ENCODE measurements at regions not wholly inside any gene's neighbourhood (a gene's known extent, or its start where the extent isn't known, plus 50 kb on each side); places are given as distances from the start of the nearest gene placed in this dataset.
"Not testable (repeated sequence)": the region's sequence is repeated elsewhere in the genome, so short reads cannot be mapped to it uniquely, and the experiment has no call there.

GRCh38 chr1:149635290-149635899 is 51.7 kb downstream of the PPIAL4C start:
- DNase-seq, result peak in 1 of 2 experiments; percentile 6

DNA sequence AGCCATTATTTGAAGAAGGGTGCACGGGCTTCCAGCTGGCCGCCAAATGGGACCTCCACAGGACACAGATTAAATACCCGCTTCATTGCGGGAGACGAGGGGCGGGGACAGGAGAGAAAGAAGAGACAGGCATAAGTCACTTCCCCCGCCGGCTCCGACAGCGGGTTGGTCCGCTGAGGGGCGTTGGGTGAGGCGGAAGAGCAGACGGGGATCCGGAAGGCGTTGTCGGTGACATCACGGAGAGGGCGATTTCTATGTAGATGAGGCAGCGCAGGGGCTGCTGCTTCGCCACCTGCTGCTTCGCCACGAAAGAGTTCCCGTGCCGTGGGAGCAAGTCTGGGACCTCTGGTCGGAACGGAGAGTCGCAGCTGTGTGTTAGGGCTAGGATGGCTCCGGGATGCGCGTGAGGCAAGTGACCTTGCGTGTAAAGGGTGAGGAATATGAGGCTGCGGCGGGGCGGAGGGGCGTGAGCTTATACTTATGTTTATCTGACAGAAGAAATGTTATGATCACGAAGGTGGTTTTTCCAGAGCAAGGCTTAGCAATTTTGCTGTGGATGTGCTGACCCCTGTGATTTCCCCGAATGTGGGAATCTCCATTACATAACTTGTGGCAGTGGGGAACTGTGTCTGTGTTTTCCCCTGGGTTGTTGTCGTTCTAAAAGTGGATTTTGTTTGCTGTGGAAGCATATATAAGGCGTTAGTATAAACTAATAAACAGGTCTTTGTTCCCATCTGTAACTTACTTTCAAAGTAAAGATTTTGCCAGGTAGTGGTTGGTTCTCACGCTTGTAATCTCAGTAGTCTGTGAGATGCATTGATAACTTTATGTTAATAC is 52.9 kb downstream of the PPIAL4C start:
- DNase-seq, result peak; percentile 81 to 92

GRCh38 chr1:149638481-149638880 is 54.8 kb downstream of the PPIAL4C start:
- not testable (repeated sequence) for DNase-seq

DNA sequence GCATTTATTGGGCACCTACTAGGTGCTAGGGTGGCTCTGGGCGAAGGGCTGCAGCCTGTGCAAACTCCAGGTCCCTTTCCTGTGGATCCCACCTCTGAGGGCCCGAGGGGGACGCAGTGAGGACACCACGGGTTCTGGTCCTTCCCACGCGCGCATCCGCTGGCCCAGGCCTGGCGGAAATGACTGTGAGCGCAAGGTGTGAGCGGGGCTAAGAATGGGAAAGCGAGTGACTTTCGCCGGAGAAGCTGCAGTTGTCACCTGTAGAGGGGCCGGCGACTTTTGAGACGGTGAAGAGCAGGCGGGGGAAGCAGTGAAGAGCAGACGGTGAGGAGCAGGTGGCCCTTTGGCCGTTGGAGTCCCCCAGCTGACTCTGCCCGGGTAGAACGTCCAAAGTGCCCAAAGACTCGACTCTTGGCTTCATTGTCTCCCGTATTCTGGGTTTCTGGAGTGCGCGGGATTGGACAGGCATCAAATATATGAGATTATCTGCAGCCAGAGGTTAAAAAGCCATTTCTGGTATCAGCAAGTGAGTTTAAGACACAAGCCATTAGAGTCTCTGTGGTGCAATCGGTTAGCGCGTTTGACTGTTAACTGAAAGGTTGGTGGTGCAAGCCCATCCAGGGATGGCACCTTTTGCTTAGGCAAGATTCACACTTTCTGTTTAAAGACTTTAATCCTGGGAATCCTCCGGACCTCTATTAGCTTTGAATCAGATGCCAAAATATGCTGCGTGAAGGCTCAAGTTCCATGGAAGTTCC is 55.4 kb downstream of the PPIAL4C start:
- not testable (repeated sequence) for DNase-seq

DNA sequence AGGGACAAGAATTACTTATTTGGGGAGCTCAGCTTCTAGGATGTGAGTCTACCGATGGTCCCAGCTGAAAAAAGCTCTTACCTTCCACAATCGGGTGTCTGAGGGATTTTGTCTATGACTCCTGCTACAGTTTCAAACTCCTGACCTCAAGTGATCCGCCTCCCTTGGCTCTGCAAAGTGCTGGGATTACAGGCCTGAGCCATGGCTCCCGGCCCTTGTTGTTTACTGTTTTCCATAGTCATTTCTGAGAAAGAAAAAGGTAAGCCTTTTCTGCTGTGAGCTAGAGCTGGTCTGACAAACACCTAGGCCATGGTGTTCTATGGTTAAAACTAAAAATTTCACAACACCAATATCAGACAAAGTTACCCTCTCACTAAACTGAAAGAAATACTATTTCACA is 57.5 kb downstream of the PPIAL4C start:
- DNase-seq, result not testable (repeated sequence)

DNA sequence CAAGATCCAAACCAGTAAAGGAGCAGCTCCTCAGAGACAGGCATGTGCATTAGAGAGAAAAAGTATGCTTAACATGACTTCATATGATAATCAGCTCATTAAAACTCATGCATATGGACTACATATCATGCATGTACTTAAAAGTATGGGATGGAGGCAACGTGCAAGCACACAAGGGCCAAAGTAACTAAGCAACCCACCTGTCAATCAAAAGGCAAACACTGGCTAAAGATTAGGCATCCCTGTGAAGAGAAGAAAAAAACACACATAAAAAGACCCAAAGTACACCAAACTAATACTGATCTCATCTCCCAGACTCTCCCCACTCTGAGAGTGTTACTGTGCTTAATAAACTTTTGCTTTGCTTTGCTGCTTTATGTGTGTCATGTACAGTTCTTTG is 61.2 kb downstream of the PPIAL4C start:
- not testable (repeated sequence) for DNase-seq

DNA sequence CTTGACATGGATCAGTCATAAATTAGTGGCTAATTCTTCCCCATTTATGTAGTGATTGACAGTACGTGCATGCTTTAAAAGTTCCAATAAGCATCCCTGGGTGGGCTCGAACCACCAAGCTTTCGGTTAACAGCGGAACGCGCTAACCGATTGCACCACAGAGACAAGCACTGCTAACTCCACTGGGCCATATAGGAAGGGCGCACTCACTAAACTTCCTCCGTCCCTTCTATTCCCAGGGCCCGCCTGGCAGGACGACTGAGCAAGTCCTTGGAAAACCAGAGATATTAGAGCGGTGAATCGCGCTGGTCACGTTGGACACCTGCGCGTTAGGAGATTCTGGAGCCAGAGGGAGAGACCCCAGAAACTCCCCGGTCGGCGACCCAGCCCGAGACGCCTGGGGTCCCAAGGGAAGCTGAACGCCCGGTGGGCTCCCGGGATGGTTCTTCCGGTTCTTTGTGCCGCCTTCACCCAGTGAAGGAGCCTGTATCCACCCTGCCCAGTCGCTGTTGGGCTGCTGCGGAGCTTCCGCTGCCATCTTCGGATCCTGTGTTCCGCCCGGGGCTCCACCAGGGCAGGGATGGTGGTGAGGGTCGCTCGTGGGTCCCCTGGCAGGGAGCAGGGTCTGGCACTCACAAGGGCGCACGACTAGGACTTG is 62.8 kb downstream of the PPIAL4C start:
- not testable (repeated sequence) for DNase-seq

DNA sequence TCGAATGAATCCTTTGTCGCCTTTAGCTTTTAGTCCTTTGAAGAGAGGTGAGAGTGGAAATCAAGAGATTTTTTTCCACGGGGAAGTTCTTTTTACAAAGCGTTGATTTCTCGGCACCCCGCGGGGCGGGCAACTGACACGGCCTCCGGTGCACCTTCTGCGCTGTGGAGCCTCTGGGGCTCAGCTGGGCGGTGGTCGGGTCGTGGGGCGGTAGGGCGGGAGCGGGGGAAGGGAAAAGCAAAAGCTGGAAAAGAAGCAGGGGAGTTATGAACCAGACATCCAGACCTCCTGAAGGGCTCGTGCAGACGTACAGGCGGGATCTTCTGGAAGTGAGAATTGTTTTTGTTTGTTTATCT is 63.3 kb downstream of the PPIAL4C start:
- DNase-seq, result not testable (repeated sequence)

- not testable (repeated sequence) for DNase-seq
These were observed 74.1 kb downstream of the PPIAL4C start for GRCh38 chr1:149657750-149658149.

GRCh38 chr1:149658175-149658574 is 74.5 kb downstream of the PPIAL4C start:
- not testable (repeated sequence) for DNase-seq

DNA sequence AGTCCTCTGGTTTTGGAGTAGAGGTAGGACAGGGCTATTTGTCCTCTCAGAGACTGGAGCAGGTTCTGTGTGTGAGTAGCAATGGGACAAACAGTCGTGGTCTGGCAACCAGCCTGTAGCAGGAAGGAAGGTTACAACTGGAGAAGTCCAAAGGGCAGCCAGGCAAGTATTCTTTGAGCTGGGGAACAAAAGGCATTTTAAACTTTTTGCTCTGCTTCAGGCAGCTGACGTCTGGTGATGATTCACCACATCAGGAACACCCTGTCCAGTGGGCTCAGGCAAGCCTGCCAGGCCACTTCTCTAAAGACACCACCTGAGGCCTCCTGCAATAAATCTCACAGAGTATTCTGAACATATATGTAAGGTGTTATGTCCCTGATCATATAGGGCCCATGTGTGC is 81.0 kb downstream of the PPIAL4C start:
- DNase-seq, result not testable (repeated sequence)

DNA sequence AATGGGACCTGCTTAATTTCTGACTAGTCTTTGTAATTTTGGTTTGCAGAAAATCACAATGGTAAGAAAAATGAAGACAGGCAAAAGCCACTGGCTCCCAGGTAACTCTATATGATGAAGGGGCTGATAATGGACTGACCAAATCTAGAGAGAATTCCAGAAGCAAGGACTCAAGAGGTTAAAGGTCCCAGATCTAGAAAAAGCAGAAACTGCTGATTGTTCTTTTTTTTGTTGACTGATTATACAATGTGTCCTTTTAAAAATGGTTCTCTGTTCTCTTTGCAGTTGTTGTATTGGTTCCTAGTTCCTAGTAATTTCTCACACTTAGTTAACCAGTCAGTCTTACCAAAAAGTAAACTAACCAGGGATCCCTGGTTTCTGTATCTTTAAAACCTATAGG is 81.4 kb downstream of the PPIAL4C start:
- not testable (repeated sequence) for DNase-seq

DNA sequence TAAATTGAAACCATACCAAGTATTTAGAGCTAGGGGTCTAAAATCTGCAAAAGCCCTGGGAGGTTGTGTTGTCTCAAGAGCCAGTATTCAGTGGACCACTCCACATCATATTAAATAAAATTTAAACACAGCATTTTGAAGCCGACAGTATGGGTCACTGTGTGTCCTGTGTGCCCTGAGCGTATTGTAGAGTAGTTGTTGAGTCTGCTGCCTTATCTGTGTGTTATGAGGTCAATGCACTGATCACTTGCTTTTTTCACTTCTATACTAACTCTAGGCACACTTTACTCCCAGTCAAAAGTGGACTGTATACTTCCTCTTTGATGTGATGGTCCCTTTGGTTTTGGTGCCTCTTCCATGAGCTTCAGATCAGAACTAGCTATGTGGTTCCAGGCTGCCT is 81.9 kb downstream of the PPIAL4C start:
- not testable (repeated sequence) for DNase-seq

DNA sequence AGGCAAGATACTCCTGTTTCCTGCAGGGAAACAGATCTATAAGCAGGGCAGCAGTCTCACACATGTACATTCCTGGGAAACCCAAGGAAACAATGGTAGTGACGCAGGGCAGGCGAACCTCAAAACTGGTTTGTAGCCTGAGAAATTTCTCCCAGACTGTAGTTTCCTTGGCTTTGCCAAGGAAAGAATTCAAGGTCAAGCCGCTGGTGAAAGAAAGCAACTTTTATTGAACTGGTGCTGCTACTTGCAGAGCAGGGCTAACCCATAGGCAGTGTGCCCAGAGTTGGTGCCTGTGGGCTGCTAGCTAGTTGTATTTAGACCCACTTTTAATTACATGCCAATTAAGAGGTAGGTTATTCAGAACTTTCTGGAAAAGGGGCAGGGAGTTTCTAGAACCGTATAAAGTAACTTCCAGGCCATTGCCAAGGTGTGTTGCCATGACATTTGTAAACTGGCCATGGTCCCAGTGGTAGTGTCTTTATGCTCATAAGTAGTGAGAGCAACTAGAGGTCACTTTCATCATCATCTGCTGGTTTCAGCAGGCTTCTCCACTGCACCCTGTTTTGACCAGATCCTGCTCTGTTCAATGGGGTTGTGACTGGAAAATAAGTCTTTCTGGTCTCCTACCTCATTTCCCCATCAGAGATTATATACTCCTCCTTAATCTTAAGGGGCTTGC is 89.7 kb downstream of the PPIAL4C start:
- not testable (repeated sequence) for DNase-seq

- not testable (repeated sequence) for DNase-seq
These were observed 91.3 kb downstream of the PPIAL4C start for GRCh38 chr1:149674921-149675320.

DNA sequence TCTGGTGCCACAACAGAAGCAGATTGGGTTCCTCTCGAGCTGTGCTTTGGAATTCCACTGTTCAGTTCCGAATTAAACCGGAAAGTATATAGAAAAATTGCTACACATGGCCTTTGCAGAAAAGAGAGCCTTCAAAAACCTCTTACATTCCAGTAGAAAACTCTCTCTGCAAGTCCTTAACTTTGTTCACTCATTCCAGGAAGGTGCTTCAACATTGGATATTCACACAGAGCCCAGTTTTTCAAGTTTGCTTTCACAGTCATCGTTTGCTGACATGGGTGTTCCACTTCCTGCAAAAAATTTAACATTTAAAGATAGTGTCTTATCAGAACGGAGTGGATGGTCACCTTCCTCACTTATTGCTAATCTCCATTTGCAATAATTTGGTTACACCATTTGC is 93.7 kb downstream of the PPIAL4C start:
- DNase-seq, result not testable (repeated sequence)

DNA sequence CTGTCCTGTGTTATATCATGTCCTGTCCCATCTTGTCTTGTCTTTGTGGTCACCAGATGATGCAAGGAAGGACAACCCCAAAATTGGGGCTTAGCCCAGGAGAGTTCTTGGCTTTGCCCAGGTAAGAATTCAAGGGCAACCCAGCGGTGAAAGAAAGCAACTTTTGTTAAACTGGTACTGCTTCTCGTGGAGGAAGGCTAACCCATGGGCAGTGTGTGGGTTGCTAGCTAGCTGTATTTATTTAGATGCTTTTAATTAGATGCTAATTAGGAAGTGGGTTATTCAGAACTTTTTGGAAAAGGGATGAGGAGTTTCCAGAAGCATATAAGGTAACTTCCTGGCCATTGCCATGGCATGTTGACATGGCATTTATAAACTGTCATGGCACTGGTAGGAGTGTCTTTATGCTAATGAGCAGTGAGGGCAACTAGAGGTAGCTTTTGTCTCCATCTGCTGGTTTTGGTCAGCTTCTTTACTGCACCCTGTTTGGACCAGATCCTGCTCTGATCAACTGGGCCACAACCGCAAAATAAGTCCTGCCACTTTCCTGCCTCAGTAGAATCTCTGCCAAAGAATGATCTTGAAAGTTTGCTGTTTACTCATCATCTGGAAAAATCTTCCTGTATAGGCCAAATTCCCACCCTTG is 95.8 kb upstream of the FCGR1A start:
- not testable (repeated sequence) for DNase-seq

- not testable (repeated sequence) for DNase-seq
These were observed 91.1 kb upstream of the FCGR1A start for GRCh38 chr1:149691399-149691798.

- not testable (repeated sequence) for DNase-seq
These were observed 89.5 kb upstream of the FCGR1A start for GRCh38 chr1:149692804-149693539.

DNA sequence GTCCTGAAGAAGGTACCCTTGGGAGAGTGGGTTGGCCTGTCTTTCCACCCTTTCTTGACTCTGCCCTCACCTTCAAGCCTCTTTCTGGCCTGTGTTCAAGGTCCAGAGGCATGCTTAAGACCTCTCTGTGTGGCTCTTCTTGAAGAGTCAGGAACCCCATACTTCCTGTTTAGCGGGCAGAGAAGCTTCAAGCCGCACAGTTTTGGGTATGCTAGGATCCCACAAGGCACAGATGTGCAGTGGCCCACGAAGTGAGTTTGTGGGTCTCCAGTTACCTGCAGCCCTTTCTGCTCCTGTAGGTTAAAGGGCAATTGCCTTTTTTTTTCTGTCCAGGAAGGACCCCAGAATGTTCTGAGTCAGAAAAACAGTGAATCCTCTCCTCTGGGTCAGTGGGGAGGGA is 87.4 kb upstream of the FCGR1A start:
- not testable (repeated sequence) for DNase-seq

- DNase-seq, result not testable (repeated sequence)
These were observed 82.3 kb upstream of the FCGR1A start for GRCh38 chr1:149700220-149700619.
